ENCODE measurements at regions not wholly inside any gene's neighbourhood (a gene's known extent, or its start where the extent isn't known, plus 50 kb on each side); places are given as distances from the start of the nearest gene placed in this dataset.

DNA sequence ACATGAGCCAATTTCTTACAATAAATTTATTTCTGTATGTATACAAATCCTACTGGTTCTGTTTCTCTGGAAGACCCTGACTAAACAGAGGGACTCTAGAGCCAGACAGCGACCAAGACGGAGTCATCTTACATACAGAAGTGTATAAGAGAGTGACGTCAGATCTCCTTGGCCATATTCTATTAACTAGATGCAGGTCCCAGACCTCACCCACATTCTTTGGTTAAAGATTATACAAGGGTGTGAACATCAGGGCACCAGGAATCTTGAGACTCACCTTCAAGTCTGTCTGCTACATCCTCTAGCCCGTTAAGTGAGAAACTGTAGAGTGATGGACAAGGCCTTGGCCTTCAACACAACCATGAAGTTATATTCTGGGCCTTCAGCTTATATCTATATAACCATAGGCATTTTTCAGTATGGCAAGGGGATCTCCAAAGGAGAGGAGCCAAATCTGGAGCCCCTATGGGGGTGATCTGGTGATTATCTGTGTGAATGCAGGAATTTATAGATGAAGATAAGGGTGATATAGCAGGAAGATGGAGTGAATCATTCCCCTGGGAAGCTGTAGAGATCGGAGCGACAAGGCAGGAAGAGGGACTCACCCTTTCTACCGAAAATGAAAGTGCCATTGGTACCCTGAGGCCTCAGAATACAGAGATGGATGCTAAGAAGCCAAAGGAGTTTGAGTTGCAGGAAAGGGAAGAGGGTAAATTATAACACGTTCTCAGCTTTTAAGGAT is 83.9 kb downstream of the ADAMTS1 start:
- Histone ChIP-seq H3K4me1 (no peaks in the 10 kb centered on the region), H3K36me3 (no peaks in the 10 kb centered on the region), H3K9me3 (no peaks in the 10 kb centered on the region), H3K27ac (no peak overlapping the region), H3K4me3 (replicated peaks in 1 of 3) (no peak overlapping the region), H3K27me3 (no peaks in the 10 kb centered on the region)
- intact Hi-C loops (cut with DNase I) = no loop called here
- no peak for DNase-seq
- WGBS, 2 donors = 93% methylated on average over 8 of the region's 8 CpGs
- TF ChIP-seq POLR2A (IDR thresholded peaks at IDR 0.05) = no peak

DNA sequence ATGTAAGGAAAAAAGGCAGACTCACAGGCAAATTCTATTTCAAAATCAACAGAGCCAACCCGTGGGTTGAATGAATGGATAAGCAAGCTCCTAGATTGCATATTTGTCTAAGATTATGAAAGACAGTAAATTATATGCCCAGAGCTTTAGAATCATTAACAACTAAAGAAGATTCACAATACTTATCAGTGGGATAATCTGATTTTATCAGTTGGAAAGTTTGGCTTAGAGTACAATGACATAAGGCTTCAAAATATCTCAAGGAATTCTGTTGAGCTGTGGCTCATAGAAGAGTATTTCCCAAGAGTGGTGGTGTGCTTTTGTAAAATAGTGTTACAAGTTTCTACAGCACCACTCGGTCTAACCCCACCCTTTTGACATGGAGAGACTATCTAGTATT is 85.5 kb downstream of the ADAMTS1 start:
- Histone ChIP-seq H3K36me3 (no peaks in the 10 kb centered on the region), H3K4me1 (no peaks in the 10 kb centered on the region), H3K9me3 (no peaks in the 10 kb centered on the region), H3K27ac (no peak overlapping the region), H3K4me3 (replicated peaks in 1 of 3) (no peak overlapping the region), H3K27me3 (no peaks in the 10 kb centered on the region)
- DNase-seq = no peak
- intact Hi-C loops (cut with DNase I) = no loop called here
- 54 to 73% methylated on average over 2 of the region's 2 CpGs for WGBS, 2 donors
- TF ChIP-seq, protein P1, sequence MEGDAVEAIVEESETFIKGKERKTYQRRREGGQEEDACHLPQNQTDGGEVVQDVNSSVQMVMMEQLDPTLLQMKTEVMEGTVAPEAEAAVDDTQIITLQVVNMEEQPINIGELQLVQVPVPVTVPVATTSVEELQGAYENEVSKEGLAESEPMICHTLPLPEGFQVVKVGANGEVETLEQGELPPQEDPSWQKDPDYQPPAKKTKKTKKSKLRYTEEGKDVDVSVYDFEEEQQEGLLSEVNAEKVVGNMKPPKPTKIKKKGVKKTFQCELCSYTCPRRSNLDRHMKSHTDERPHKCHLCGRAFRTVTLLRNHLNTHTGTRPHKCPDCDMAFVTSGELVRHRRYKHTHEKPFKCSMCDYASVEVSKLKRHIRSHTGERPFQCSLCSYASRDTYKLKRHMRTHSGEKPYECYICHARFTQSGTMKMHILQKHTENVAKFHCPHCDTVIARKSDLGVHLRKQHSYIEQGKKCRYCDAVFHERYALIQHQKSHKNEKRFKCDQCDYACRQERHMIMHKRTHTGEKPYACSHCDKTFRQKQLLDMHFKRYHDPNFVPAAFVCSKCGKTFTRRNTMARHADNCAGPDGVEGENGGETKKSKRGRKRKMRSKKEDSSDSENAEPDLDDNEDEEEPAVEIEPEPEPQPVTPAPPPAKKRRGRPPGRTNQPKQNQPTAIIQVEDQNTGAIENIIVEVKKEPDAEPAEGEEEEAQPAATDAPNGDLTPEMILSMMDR (IDR thresholded peaks at IDR 0.05) = no peak
- no peak for TF ChIP-seq POLR2A (IDR thresholded peaks at IDR 0.05)

DNA sequence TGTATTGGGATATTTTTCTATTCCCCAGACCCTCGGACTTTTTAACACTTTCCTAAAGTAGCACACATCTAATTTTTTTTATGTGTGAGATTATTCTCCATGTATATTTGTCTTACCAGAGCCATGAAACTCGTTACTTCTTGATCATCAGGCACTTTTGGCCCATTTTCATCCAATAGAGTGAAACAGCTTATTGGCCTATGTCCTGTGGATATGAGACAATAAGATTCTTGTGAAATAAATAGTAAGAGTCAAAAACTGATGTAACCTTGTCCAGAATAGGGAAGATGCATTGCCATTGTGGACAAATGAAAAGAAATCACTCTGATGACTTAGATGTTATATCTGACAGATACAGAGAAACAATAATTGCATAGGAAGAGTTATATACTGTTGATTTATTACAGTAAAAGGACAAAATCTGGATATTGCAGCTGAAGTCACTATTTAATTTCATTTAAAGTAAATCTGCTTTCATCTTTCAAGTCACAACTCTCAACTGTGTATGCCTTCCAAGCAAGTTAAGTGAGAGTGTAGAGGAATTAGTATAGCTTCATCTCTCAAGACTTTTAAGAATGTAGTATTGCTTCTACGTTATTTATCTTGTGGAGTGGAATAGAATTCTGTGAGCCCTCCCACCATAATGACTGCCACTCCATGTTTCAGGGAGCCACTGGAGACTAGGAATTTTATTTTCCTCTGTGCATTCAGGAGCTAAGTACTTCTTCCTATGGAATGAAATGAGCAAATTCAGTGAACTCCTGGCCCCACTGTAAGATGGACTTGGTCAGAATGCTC is 86.9 kb downstream of the ADAMTS1 start:
- Histone ChIP-seq H3K27ac (no peak overlapping the region), H3K4me3 (replicated peaks in 1 of 3) (no peak overlapping the region), H3K36me3 (no peaks in the 10 kb centered on the region), H3K9me3 (no peaks in the 10 kb centered on the region), H3K27me3 (no peaks in the 10 kb centered on the region), H3K4me1 (no peaks in the 10 kb centered on the region)
- intact Hi-C loops (cut with DNase I) = no loop called here
- 63 to 80% methylated on average over 3 of the region's 3 CpGs for WGBS, 2 donors
- TF ChIP-seq POLR2A (IDR thresholded peaks at IDR 0.05) = no peak
- TF ChIP-seq, protein P1 (IDR thresholded peaks at IDR 0.05) = no peak
- DNase-seq = no peak

DNA sequence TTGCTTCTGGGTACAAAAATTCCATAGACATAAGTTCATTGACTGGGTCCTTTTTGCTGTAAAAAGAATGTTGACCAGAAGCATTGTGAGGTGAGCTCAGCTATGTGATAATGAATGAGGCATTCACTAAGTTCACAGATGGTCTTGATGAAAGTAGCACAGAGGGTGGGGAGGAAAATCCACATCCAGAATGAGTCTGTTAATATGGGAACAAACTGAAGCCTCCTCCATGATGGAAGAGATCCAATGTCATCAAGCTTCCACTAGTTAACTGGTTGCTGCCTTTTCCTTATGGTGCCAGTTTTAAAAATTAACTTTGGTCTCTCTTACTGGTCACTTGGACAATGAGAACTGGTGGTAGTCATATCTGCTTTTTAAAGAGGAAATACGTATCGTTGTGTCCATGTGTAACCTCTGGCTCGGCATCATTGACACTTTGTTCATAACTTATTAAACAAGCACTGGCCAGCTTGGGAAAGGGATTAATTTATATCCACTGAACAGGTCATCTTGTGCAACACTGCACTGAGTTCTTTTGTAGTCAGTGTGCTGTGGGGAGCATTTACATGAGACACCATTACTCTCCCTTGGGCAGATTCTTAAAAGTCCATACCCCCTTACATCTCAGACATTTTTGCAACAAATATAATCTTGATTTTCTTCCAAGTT is 88.6 kb downstream of the ADAMTS1 start:
- Histone ChIP-seq H3K27me3 (no peaks in the 10 kb centered on the region), H3K4me3 (replicated peaks in 1 of 3) (no peak overlapping the region), H3K9me3 (no peaks in the 10 kb centered on the region), H3K36me3 (no peaks in the 10 kb centered on the region), H3K4me1 (no peaks in the 10 kb centered on the region), H3K27ac (no peak overlapping the region)
- TF ChIP-seq, protein P1 (IDR thresholded peaks at IDR 0.05) = no peak
- no peak for TF ChIP-seq POLR2A (IDR thresholded peaks at IDR 0.05)
- intact Hi-C loops (cut with DNase I) = no loop called here
- 89 to 94% methylated on average over 3 of the region's 3 CpGs for WGBS, 2 donors
- no peak for DNase-seq

DNA sequence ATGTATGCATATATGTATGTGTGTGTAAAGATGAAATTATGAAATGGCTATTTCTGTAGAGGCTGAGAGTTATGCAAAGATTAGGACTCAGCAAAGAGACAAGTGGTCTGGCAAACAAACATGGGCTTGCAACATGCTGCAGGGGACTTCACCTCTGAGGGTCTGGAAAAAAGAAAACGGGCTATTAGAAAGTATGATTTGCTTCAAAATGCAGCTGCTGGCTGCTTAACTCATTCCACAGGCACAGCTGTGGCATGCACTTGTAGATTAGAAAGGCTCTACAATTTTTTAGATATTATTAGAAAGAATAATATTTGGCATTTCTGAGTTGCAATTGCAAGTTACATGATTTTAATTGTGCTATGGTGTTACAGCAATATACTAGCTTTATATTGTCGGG is 90.4 kb downstream of the ADAMTS1 start:
- WGBS, 2 donors = 79 to 93% methylated on average over 2 of the region's 2 CpGs
- no peaks in the 10 kb centered on the region for H3K36me3 ChIP-seq
- DNase-seq = no peak
- no peaks in the 10 kb centered on the region for H3K27me3 ChIP-seq
- intact Hi-C loops (cut with DNase I) = no loop called here
- no peak for TF ChIP-seq POLR2A (IDR thresholded peaks at IDR 0.05)
- no peaks in the 10 kb centered on the region for H3K4me1 ChIP-seq
- no peak overlapping the region for H3K4me3 ChIP-seq (replicated peaks in 1 of 3)
- H3K9me3 ChIP-seq = no peaks in the 10 kb centered on the region
- no peak overlapping the region for H3K27ac ChIP-seq

Measured in thyroid gland (tissue), 4 donors.